HG03521 (cell line): ENCODE measurements at regions not wholly inside any gene's neighbourhood (a gene's known extent, or its start where the extent isn't known, plus 50 kb on each side); places are given as distances from the start of the nearest gene placed in this dataset.
"Not testable (repeated sequence)": the region's sequence is repeated elsewhere in the genome, so short reads cannot be mapped to it uniquely, and the experiment has no call there.

Experiments
- ATAC-seq: cut with Tn5 transposase; IDR thresholded peaks from one replicate; pipeline ENCODE4 v1.9.1; 2021; ENCODE audit warnings: mild to moderate bottlenecking, moderate library complexity; ENCODE audit not compliant: unreplicated experiment

GRCh38 chr2:66317268-66317890 is 117.5 kb upstream of the MEIS1 start:
- ATAC-seq: no peak

- ATAC-seq: no peak
Measured at GRCh38 chr2:66306483-66306882, 128.4 kb upstream of the MEIS1 start.

DNA sequence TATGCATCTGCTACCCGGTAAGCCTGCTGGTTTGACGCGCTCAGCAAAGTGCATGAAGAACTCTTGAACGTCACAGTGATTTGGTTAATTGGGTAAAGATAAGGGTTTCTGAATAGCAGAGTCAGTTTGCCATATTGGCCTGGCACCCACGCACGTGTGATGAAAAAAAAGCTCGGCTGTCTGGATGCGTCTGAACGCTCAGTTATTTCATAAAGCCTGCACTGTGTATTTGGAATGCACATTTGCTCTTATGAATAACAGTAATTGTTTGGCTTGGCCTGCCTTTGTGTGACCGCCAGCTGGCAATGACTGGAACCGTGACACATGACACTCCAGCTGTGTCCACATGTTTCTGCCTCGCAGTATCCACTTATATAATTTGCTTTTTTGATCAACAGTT is 129.2 kb upstream of the MEIS1 start:
- ATAC-seq: no peak

GRCh38 chr2:66303471-66303870 is 131.5 kb upstream of the MEIS1 start:
- ATAC-seq: no peak

GRCh38 chr2:66301767-66302140 is 133.2 kb upstream of the MEIS1 start:
- ATAC-seq: no peak

DNA sequence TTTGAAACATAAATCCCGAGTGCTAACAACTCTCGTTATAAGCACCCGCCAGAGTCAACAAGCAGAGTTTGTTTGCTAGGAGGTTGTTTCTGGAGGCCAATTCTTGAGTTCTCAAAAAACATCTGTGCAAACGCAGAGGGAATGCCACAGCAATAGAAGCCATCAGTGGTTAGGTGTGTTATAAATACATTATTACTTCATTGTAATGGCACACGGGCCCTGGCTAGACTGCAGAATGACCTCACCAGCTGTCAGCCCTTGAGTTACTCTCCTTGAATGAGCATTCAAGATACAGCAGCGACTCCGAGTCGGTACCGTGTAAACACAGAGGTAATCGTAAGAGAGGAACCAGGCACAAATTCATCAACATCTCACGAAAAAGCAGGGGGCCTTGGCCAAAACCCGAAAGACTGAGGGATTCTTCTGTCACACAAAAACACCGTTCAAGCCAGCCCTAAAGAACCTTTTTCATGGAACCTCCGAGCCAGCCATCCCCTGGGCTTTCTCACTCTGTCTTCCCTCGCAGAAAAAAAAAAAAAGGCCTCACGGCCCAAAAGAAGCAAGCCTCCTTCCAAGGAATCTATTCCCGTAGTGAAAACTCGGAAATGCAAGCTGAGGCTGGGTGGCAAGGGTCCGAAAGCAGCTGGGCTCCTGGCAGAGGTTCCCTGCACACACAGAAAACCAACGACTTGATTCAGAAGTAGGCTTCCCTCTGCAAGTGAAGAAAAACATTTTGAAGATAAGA is 133.7 kb upstream of the MEIS1 start:
- no peak for ATAC-seq

GRCh38 chr2:66283787-66284186 is 151.1 kb upstream of the MEIS1 start:
- ATAC-seq: no peak

DNA sequence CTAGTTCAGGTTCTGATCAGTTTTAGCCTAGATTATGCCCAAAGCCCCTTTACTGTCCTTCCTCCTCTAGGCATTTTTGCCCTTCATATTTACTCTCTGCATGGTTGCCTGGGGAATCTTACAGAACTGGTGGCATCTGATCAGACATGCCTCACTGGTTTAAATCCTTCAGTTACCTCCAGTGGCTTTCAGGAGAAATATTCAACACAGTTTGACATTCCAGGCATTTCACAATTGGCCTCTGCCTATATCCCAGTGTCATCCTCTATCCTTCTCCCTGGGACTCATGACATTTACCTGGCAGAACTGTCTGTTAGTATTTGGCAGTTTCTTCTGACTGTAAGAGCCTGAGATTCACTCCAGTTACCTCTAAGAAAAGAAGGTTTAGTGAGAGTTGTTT is 152.9 kb upstream of the MEIS1 start:
- no peak for ATAC-seq

DNA sequence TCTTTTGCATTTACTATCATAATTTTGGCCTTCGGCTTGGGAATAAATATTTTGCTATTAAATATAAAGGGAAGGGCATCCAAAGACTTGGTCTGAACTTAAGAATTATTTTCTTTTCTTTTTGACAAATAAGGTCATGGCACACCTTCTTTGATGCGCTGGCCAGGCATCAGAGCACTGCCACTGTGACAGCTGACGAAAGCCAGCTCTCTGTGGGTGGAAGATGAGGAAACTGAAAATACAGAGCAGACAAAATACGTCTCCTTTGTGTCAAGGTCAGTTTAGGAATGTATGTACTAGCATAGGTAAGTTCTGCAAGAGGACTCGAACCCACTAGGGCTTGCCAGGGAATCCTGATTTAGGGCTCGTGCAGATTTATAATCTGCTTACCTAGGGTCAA is 155.9 kb upstream of the MEIS1 start:
- ATAC-seq: no peak

- ATAC-seq: no peak
Measured at GRCh38 chr2:66275984-66276383, 158.9 kb upstream of the MEIS1 start.

DNA sequence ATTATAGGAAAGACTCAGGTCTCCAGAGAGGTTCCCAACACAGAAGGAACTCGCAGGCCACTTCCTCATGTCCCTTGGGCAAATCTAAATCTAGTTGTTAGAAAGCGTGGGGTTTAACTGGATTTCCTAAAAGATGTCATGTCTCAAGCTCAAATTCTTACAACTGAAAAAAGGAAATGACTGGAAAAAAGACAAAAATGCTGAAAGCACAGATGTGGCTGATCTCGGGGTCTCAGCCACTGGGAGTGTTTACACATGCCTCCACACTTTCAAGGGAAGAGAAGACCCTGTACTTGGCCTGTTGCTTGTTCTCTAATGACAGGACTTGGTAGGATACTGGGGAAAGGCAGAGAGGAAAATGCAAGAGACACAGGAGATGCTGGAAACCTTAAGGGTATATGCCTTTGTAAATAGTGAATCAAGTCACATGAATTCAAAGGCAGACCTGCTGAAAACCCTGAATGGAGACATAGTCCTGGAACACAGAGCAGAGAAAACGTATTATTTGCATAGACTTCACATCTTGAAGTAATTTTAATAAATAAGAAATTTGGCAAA is 160.9 kb upstream of the MEIS1 start:
- ATAC-seq: no peak

DNA sequence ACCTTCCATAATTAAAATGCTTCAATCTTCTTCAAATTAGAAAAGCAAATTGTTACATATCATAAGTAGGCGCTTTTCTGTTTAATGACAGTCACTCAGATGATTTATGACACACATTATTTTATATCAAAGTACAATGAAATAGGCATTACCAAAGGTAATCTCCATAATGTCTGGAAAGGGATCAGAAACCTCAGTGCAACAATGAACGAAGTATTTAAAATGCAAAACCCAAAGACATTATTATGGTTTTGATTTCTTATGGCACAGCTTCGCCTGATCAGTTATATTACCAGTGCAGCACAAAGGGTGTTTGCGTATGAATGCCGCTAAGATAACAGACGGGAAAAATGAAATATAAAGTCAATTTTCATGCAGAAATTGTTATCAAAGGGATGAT is 162.2 kb upstream of the MEIS1 start:
- ATAC-seq: no peak

GRCh38 chr2:66271777-66272176 is 163.1 kb upstream of the MEIS1 start:
- ATAC-seq: no peak

- ATAC-seq: no peak
Measured at GRCh38 chr2:66270247-66270646, 164.7 kb upstream of the MEIS1 start.

DNA sequence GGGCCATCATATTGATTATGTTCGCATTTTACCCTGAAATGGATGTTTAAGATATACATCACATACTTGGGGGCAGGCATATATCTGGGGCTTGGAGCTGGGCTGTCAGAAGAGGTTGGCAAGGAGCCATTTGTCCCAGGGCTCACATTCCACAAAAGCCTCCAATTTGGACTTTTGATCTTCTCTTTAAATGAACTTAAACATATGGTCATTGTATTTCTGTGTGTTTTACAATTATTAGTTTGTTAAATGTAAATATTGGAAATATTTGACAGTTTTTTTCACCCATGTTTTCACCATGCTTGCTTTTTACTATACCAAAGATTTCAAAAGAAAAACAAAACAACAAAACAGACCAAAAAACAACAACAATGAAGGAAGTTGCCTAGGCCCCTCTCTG is 165.8 kb upstream of the MEIS1 start:
- no peak for ATAC-seq

DNA sequence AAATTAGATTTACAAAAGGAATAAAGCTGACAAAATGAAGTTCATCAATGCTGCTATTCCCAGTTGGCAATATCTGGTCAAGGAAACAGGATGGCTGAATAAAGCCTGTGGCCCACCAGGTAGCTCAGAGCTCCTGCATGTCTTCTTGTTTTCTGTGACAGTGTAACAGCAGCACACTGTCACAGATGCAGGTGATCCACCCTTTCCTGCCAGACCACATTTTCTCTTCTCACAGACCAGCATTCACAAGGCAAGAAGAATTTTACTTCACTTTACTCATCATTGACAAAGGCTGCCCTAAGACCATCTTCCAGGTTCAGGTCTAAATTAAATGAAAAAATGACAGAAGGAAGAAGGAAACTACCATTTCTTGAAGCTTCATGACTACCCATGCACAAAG is 166.2 kb upstream of the MEIS1 start:
- ATAC-seq: no peak

GRCh38 chr2:66264354-66264753 is 170.6 kb upstream of the MEIS1 start:
- no peak for ATAC-seq

DNA sequence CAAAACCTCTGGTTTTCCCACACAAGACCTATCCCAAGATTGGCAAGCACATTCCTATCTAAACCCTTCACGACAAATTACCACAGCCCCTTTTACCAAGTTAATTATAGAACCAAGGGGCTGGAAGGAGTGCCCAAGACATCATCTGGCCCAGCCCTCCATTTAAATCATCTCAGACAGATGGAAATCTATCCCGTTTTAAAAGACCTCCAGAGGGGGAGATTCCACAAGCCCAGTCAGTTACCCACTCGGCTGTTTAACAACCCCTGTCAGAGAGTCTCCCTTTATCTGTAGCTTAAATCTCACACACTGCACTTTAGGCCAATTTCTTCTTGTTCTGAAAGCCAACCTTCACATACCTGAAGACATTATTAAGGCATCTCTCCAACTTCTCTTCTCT is 179.1 kb upstream of the MEIS1 start:
- ATAC-seq: no peak

DNA sequence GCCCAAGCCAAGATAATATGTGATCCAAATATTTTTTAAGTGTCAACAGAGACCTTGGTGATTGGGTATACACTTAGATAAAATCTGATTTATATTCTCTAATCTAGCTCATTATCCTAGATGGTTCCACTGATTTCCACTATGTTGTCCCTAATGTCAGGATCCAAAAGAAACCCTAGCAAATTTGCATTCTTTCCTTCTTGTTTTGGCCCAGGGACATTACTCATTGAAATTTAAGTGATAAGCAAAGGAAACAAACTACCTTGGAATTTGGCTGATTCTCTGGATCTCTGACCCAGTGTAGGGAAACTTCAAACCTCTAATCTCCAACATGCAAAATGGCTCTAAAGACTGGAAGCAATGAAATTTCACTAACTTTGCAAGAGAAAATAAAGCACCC is 179.8 kb upstream of the MEIS1 start:
- ATAC-seq: no peak

DNA sequence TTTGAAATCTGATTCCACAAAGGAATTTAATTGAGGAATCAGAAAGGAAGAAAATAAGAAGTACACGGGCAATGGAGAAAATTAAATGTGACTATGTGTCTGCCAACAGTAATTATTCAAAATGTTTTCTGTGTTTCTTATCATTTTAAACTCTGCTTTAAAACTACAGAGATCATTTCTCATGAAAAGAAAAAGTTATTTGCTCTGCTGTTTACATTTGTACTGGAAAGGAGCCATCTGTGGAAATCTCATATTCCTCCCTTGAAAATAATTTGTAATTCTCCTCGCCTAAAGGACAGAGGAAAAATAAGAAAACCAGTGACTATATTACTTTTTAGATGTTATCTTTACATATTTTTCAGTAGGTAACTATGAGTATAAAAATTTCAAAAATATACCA is 181.9 kb upstream of the MEIS1 start:
- no peak for ATAC-seq

GRCh38 chr2:66252109-66252508 is 182.8 kb upstream of the MEIS1 start:
- no peak for ATAC-seq

- ATAC-seq: no peak
Measured at GRCh38 chr2:66251573-66251972, 183.4 kb upstream of the MEIS1 start.

- ATAC-seq: not testable (repeated sequence)
Measured at GRCh38 chr2:66249089-66249488, 185.8 kb upstream of the MEIS1 start.
